Stimulated activated naive B cell treated with anti-CD40 and anti-IgM and Interleukin-4, amounts not matched to agents 10 μg/mL and 1 μg/mL and 100 μg/mL, for 72 hours (primary cell): ENCODE measurements at regions not wholly inside any gene's neighbourhood (a gene's known extent, or its start where the extent isn't known, plus 50 kb on each side); places are given as distances from the start of the nearest gene placed in this dataset.

Experiments
- ATAC-seq, 2 donors: fragments of 150-1000 bp; cut with Tn5 transposase; replicated peaks; 2 replicates each; pipeline ENCODE4 v1.10.0; 2021; ENCODE audit warnings: moderate library complexity in 1 of 2
- DNase-seq: peaks from one replicate; pipeline ENCODE4 v3.0.0; 2021
- H3K27ac Mint-ChIP-seq: one replicate; pipeline ENCODE4 v1.8.0; 2022; ENCODE audit warnings: mild to moderate bottlenecking, mixed read lengths
- H3K27me3 Mint-ChIP-seq, 2 donors: one replicate each; pipeline ENCODE4 v1.8.0; 2022; ENCODE audit warnings: mixed read lengths in 2 of 2
- H3K36me3 Mint-ChIP-seq, 2 donors: one replicate each; pipeline ENCODE4 v1.8.0; 2022; ENCODE audit warnings: mixed read lengths in 2 of 2, mild to moderate bottlenecking in 1 of 2
- H3K4me1 Mint-ChIP-seq, 2 donors: one replicate each; pipeline ENCODE4 v1.8.0; 2022; ENCODE audit warnings: mixed read lengths in 2 of 2, mild to moderate bottlenecking in 1 of 2
- H3K4me3 Mint-ChIP-seq, 2 donors: one replicate each; pipeline ENCODE4 v1.8.0; 2022; ENCODE audit warnings: mild to moderate bottlenecking in 2 of 2, mixed read lengths in 2 of 2, moderate library complexity in 1 of 2
- H3K9me3 Mint-ChIP-seq, 2 donors: one replicate each; pipeline ENCODE4 v1.8.0; 2022; ENCODE audit warnings: mixed read lengths in 2 of 2, mild to moderate bottlenecking in 1 of 2

- H3K27me3 Mint-ChIP-seq, result peaks cover 4 to 13% of the 10 kb centered on the region in 2 donors
- peaks cover 34 to 52% of the 10 kb centered on the region in 2 donors for H3K4me1 Mint-ChIP-seq
- H3K4me3 Mint-ChIP-seq, result peak overlapping the region in 1 of 2 donors; percentile 46
- peaks cover 5% of the 10 kb centered on the region in 2 donors for H3K9me3 Mint-ChIP-seq
- DNase-seq (no peak), ATAC-seq (peak; percentile 41 to 42)
- peaks cover 2 to 9% of the 10 kb centered on the region in 2 donors for H3K36me3 Mint-ChIP-seq
- H3K27ac Mint-ChIP-seq, result peak overlapping the region; percentile 56
Observed at GRCh38 chr2:37855283-37856041, 69.6 kb upstream of the RMDN2 start.

DNA sequence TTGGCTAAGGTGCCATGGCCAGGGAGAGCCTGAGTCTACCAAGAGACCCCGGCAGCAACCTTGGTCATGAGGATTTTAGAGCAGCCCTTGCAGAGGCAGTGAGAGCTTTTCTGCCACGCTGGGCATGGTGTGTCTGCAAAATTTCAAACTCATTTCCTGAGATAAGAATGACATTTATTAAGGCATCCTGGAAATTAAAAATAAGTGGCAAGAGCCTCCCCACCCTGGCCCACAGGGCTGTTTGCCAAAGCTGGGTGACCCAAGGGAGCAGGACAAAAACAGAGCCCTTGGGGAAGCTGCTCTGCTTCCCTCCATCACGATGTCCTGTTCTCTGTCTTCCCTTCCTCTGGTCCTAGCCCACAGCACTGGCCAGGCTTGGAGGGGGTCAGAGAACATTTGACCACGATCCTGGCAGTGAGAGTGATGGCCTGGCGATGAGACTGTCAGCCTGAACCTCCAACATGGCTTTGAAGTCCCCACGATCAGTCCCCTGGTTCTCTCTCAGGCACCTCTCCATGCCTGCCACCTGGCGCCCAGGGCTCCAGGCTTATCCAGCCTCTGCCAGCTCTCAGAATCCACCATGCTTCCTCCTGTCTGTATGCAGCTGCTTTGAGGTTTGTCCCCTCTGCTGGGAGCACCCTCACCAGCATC lies 68.9 kb upstream of the RMDN2 start:
- H3K36me3 Mint-ChIP-seq, result peaks cover 2 to 9% of the 10 kb centered on the region in 2 donors

GRCh38 chr2:37857575-37858399 lies 67.3 kb upstream of the RMDN2 start:
- H3K27ac Mint-ChIP-seq, result no peak overlapping the region

More for the DNA sequence above, 68.9 kb upstream of the RMDN2 start:
- Mint-ChIP-seq H3K27ac (peak overlapping the region; percentile 85), H3K4me3 (no peak overlapping the region), H3K4me1 (peaks cover 31 to 47% of the 10 kb centered on the region in 2 donors), H3K27me3 (peaks cover 4 to 13% of the 10 kb centered on the region in 2 donors), H3K9me3 (peaks cover 5% of the 10 kb centered on the region in 2 donors)
- no peak for DNase-seq
- ATAC-seq, result no peak

GRCh38 chr2:37858400-37858711 lies 66.7 kb upstream of the RMDN2 start:
- Mint-ChIP-seq H3K4me1 (peaks cover 18 to 33% of the 10 kb centered on the region in 2 donors), H3K4me3 (no peak overlapping the region), H3K27me3 (peaks cover 23 to 27% of the 10 kb centered on the region in 2 donors), H3K27ac (no peak overlapping the region), H3K36me3 (peaks cover 2 to 9% of the 10 kb centered on the region in 2 donors), H3K9me3 (peaks cover 5% of the 10 kb centered on the region in 2 donors)
- DNase-seq (no peak), ATAC-seq (no peak)

More at GRCh38 chr2:37857575-37858399, 67.3 kb upstream of the RMDN2 start:
- ATAC-seq, result no peak
- peaks cover 5% of the 10 kb centered on the region in 2 donors for H3K9me3 Mint-ChIP-seq
- DNase-seq, result no peak
- H3K36me3 Mint-ChIP-seq, result peaks cover 2 to 9% of the 10 kb centered on the region in 2 donors
- H3K27me3 Mint-ChIP-seq, result peaks cover 17 to 22% of the 10 kb centered on the region in 2 donors
- H3K4me1 Mint-ChIP-seq, result peaks cover 21 to 33% of the 10 kb centered on the region in 2 donors
- H3K4me3 Mint-ChIP-seq, result no peak overlapping the region

GRCh38 chr2:37858725-37859267 lies 66.3 kb upstream of the RMDN2 start:
- Mint-ChIP-seq H3K27ac (no peak overlapping the region), H3K36me3 (peaks cover 2 to 9% of the 10 kb centered on the region in 2 donors), H3K4me1 (peaks cover 16 to 29% of the 10 kb centered on the region in 2 donors), H3K4me3 (no peak overlapping the region), H3K9me3 (peaks cover 5% of the 10 kb centered on the region in 2 donors), H3K27me3 (peaks cover 27 to 32% of the 10 kb centered on the region in 2 donors)
- ATAC-seq (no peak), DNase-seq (no peak)

- DNase-seq (no peak), ATAC-seq (no peak)
- Mint-ChIP-seq H3K9me3 (peaks cover 5% of the 10 kb centered on the region in 2 donors), H3K27ac (no peak overlapping the region), H3K36me3 (peaks cover 2 to 5% of the 10 kb centered on the region in 2 donors), H3K4me3 (no peak overlapping the region), H3K27me3 (peaks cover 34 to 39% of the 10 kb centered on the region in 2 donors), H3K4me1 (peaks cover 4 to 5% of the 10 kb centered on the region in 2 donors)
Observed at GRCh38 chr2:37862620-37863019, 62.5 kb upstream of the RMDN2 start.

GRCh38 chr2:37864217-37864616 lies 60.9 kb upstream of the RMDN2 start:
- peaks cover 2 to 4% of the 10 kb centered on the region in 2 donors for H3K36me3 Mint-ChIP-seq
- no peak overlapping the region for H3K4me3 Mint-ChIP-seq

DNA sequence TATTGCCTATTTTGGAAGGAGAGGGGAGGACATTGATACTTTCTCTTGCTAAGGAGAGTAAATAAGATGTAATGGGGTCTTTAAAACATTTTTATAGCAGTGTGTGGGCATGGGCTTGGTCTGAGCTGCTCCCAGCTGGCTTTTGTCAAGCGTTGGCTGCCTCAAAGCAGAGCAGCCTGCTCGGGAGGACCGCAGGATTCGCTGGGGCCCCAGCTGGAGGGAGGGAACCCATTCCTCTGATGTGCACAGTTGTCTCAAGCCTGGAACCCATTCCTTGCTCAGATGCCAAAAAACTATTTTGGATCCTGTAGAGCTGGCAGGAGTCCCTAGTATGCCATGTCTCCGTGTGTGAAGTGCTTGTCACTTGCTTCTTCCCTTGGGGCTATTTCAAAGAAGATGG lies 59.4 kb upstream of the RMDN2 start:
- peaks cover 29 to 31% of the 10 kb centered on the region in 2 donors for H3K27me3 Mint-ChIP-seq
- no peaks in the 10 kb centered on the region for H3K36me3 Mint-ChIP-seq
- ATAC-seq, result no peak
- H3K4me1 Mint-ChIP-seq, result peaks cover 10 to 13% of the 10 kb centered on the region in 2 donors
- DNase-seq, result no peak
- H3K4me3 Mint-ChIP-seq, result no peak overlapping the region
- H3K27ac Mint-ChIP-seq, result no peak overlapping the region
- no peaks in the 10 kb centered on the region for H3K9me3 Mint-ChIP-seq

More at GRCh38 chr2:37864217-37864616, 60.9 kb upstream of the RMDN2 start:
- ATAC-seq, result no peak
- peaks cover 10 to 12% of the 10 kb centered on the region in 2 donors for H3K4me1 Mint-ChIP-seq
- H3K9me3 Mint-ChIP-seq, result peaks cover 3 to 4% of the 10 kb centered on the region in 2 donors
- H3K27me3 Mint-ChIP-seq, result peaks cover 34 to 39% of the 10 kb centered on the region in 2 donors
- no peak for DNase-seq
- no peak overlapping the region for H3K27ac Mint-ChIP-seq

DNA sequence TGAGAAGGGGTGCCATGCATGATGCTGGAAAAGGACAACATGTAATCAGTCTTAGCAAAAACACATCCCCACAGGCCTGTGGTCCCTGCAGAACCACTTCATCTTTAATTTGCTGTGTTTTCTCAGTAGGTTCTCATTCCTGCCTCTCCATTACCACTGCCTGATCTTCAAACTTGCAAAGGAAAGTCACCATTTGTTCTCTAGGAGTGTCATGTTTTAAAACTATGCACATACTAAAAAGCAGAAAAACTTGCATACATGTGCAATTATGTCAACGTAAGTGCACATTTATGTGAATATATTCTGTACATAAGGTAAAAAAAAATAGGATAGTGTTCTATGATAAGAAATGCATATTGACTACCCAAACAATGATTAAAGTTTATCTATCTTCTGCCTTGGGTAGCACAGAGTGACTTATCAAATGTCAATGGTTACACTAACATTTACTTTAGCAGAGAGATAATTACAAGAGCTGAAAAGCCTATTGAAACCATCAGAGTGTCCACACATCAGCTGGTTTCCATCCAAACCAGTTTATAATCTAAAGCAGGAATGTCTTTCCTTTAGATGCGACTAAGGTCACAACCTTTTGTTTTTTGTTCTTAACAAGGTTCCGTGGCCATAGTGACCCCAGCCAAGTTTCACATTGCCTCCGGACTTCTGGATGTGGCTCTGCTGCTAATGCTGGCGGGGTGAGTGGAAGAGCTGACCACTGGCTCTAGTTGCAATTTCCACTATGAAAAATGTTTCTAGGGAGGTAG lies 58.7 kb upstream of the RMDN2 start:
- no peaks in the 10 kb centered on the region for H3K36me3 Mint-ChIP-seq
- DNase-seq (no peak), ATAC-seq (no peak)
- peaks cover 29 to 30% of the 10 kb centered on the region in 2 donors for H3K27me3 Mint-ChIP-seq
- H3K27ac Mint-ChIP-seq, result no peak overlapping the region
- no peak overlapping the region for H3K4me3 Mint-ChIP-seq
- peaks cover 13 to 17% of the 10 kb centered on the region in 2 donors for H3K4me1 Mint-ChIP-seq
- H3K9me3 Mint-ChIP-seq, result no peaks in the 10 kb centered on the region

- H3K9me3 Mint-ChIP-seq, result no peaks in the 10 kb centered on the region
- ATAC-seq (no peak), DNase-seq (no peak)
- H3K27ac Mint-ChIP-seq, result no peak overlapping the region
- no peaks in the 10 kb centered on the region for H3K36me3 Mint-ChIP-seq
- no peak overlapping the region for H3K4me3 Mint-ChIP-seq
- peaks cover 22 to 23% of the 10 kb centered on the region in 2 donors for H3K27me3 Mint-ChIP-seq
- H3K4me1 Mint-ChIP-seq, result peaks cover 16 to 25% of the 10 kb centered on the region in 2 donors
Observed at GRCh38 chr2:37867166-37867565, 57.9 kb upstream of the RMDN2 start.

DNA sequence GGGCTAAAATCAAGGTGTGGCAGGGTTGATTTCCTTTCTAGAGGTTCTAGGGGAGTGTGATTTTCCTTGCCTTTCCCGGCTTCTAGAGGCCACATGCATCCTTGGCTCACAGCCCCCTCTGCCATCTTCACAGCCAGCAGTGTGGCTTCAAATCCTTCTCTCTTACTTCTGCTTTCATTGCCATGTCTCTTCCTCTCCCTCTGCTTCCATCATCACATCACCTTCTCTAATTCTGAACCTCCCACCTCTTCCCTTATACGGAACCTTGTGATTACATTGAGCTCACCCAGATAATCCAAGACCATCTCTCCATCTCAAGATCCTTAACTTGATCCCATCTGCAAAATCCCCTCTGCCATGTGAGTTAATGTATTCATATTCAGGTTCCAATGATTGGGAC lies 56.2 kb upstream of the RMDN2 start:
- H3K4me1 Mint-ChIP-seq, result peaks cover 26 to 42% of the 10 kb centered on the region in 2 donors
- H3K9me3 Mint-ChIP-seq, result no peaks in the 10 kb centered on the region
- peak overlapping the region; percentile 20 for H3K27ac Mint-ChIP-seq
- DNase-seq (no peak), ATAC-seq (no peak)
- H3K27me3 Mint-ChIP-seq, result peaks cover 11% of the 10 kb centered on the region in 2 donors
- H3K36me3 Mint-ChIP-seq, result no peaks in the 10 kb centered on the region
- no peak overlapping the region for H3K4me3 Mint-ChIP-seq

GRCh38 chr2:37869304-37869703 lies 55.8 kb upstream of the RMDN2 start:
- no peaks in the 10 kb centered on the region for H3K9me3 Mint-ChIP-seq
- DNase-seq (no peak), ATAC-seq (no peak)
- peaks cover 8 to 9% of the 10 kb centered on the region in 2 donors for H3K27me3 Mint-ChIP-seq
- H3K27ac Mint-ChIP-seq, result peak overlapping the region; percentile 20
- no peak overlapping the region for H3K4me3 Mint-ChIP-seq
- no peaks in the 10 kb centered on the region for H3K36me3 Mint-ChIP-seq
- peaks cover 27 to 47% of the 10 kb centered on the region in 2 donors for H3K4me1 Mint-ChIP-seq

DNA sequence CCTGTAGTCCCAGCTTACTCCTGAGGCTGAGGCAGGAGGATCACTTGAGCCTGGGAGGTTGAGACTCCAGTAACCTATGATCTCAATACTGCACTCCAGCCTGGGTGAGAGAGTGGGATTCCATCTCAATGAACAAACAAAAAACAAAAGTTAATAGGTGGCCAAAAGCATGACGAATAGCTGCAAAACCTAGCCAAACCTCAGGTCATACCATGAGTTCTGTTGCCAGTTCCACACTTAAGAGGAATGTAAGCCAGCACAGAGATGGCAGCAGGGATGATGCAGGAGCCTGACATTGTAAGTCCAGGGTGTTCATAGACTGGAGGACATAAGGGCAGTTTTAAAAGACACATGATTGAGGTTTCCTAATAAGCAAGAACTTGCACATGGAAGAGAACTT lies 55.3 kb upstream of the RMDN2 start:
- no peak for DNase-seq
- ATAC-seq, result no peak
- no peaks in the 10 kb centered on the region for H3K9me3 Mint-ChIP-seq
- peaks cover 31 to 51% of the 10 kb centered on the region in 2 donors for H3K4me1 Mint-ChIP-seq
- peaks cover 11 to 13% of the 10 kb centered on the region in 2 donors for H3K27me3 Mint-ChIP-seq
- H3K27ac Mint-ChIP-seq, result no peak overlapping the region
- H3K4me3 Mint-ChIP-seq, result no peak overlapping the region
- no peaks in the 10 kb centered on the region for H3K36me3 Mint-ChIP-seq
